ENCODE measurements at regions not wholly inside any gene's neighbourhood (a gene's known extent, or its start where the extent isn't known, plus 50 kb on each side); places are given as distances from the start of the nearest gene placed in this dataset.

DNA sequence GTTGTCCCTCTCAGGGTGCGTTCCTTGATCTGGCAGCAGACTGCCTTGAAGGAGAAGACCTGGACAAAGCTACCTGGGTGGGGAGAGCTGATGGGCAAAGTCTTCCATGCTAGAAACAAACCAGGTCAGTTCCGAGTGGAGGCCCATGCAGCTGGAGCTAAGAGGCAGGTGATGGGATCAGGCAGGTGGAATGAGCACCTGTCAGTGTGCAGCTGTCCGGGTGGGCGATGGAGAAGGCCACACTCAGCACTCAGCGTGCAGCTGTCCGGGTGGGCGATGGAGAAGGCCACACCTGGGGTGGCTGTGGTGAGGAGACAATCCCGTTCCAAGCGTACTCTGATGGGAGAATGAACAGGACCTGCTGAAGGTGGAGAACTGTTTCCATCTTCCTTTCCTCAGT lies 237.3 kb upstream of the MYT1L start:
- H3K79me1 ChIP-seq (ENCODE audit: low read depth, low read length): no peaks in the 10 kb centered on the region
- H3K23me2 ChIP-seq (ENCODE audit: low read depth, low read length): peaks cover 13% of the 10 kb centered on the region; the same call in 1 of the 2 replicates
- no peak overlapping the region for H4K5ac ChIP-seq (ENCODE audit: insufficient read length, low read depth, low read length)
- CTCF ChIA-PET (ENCODE audit: partially characterized antibody): interaction anchor here (1.5 kb wide), 1 partner anchor 448 kb away, joined by 3 read pairs; no protein-coding TSS in a partner anchor
- POLR2A ChIA-PET (ENCODE audit: partially characterized antibody): no interaction called here
- no peak overlapping the region for H2BK15ac ChIP-seq (ENCODE audit: low read length)
- H4K20me1 ChIP-seq (replicated peaks in 1 of 2; ENCODE audit: control insufficient read depth in 1 of 2, insufficient read depth in 2 of 2, low read length in 2 of 2): peaks cover 0 to 6% of the 10 kb centered on the region in 2 experiments
- H3K27ac ChIP-seq (ENCODE audit: low read depth, low read length): no peak overlapping the region
- WGBS, 2 experiments (ENCODE audit: extremely low coverage in 1 of 2, insufficient coverage in 1 of 2, insufficient read length in 1 of 2, insufficient replicate concordance in 2 of 2, low coverage in 1 of 2, low lambda C conversion rate in 2 of 2, missing lambda C conversion rate in 1 of 2): 90% methylated on average over 9 of the region's 9 CpGs; no CpG with 5 or more reads in 1 of the 2 experiments
- no peak overlapping the region for H3K4ac ChIP-seq (replicated peaks; ENCODE audit: insufficient read length, low read depth, low read length)
- no peak overlapping the region for H3K23ac ChIP-seq (ENCODE audit: insufficient read length)
- H2AFZ ChIP-seq (ENCODE audit: low read length): no peak overlapping the region
- no peak overlapping the region for H3K9ac ChIP-seq (replicated peaks in 1 of 4; ENCODE audit: extremely low read depth in 1 of 4, low read depth in 3 of 4, low read length in 3 of 4)
- FAIRE-seq: no peak
- H3K36me3 ChIP-seq (ENCODE audit: control insufficient read depth in 2 of 4, insufficient read depth in 4 of 4, low read length in 3 of 4): no peaks in the 10 kb centered on the region; a peak in 1 of 8 replicates
- DNase-seq (ENCODE audit: low read depth in 1 of 2, low spot score in 2 of 2): no peak
- no peak overlapping the region for H2AK5ac ChIP-seq (ENCODE audit: low read depth, low read length)
- H3K79me2 ChIP-seq (ENCODE audit: control insufficient read depth in 1 of 2, insufficient read depth in 2 of 2, low read length in 2 of 2): no peaks in the 10 kb centered on the region
- H3K27me3 ChIP-seq (replicated peaks in 1 of 4; ENCODE audit: control insufficient read depth in 3 of 4, extremely low read depth in 1 of 4, insufficient read depth in 3 of 4, low read length in 3 of 4): no peaks in the 10 kb centered on the region
- H3K14ac ChIP-seq (ENCODE audit: insufficient read length): no peak overlapping the region
- H4K91ac ChIP-seq (replicated peaks; ENCODE audit: insufficient read length, low read length): no peak overlapping the region
- no peak overlapping the region for H2BK5ac ChIP-seq (ENCODE audit: low read depth, low read length)
- H2BK120ac ChIP-seq (replicated peaks; ENCODE audit: low read depth, low read length): no peak overlapping the region
- no peak overlapping the region for H3K4me2 ChIP-seq (ENCODE audit: insufficient read depth in 1 of 2, low read depth in 2 of 2, low read length in 2 of 2)
- H4K8ac ChIP-seq (ENCODE audit: extremely low read depth, insufficient read depth, low read length): peak overlapping the region; percentile 31; the same call in 1 of the 2 replicates
- no peak for TF ChIP-seq EGR1 (IDR thresholded peaks at IDR 0.05; ENCODE audit: borderline replicate concordance, low read depth, low read length)
- no peak for TF ChIP-seq EZH2 (IDR thresholded peaks at IDR 0.05; ENCODE audit: low read depth, low read length, severe bottlenecking)
- TF ChIP-seq NANOG (IDR thresholded peaks at IDR 0.05; ENCODE audit: insufficient read depth, low read depth, low read length, poor library complexity, severe bottlenecking): no peak
- TF ChIP-seq USF2 (IDR thresholded peaks at IDR 0.05; ENCODE audit: low read length): no peak
- TF ChIP-seq NRF1 (IDR thresholded peaks at IDR 0.05; ENCODE audit: low read depth, low read length): no peak
- TF ChIP-seq TEAD4 (IDR thresholded peaks at IDR 0.05; ENCODE audit: low read depth, low read length): no peak
- TF ChIP-seq TBP (IDR thresholded peaks at IDR 0.05; ENCODE audit: low read depth, low read length): no peak
- no peak for TF ChIP-seq SUZ12 (IDR thresholded peaks at IDR 0.05; ENCODE audit: low read length)
- TF ChIP-seq KDM5A (IDR thresholded peaks at IDR 0.05; ENCODE audit: low read length): no peak
- H3K4me3 ChIP-seq (ENCODE audit: extremely low read depth in 1 of 4, insufficient read depth in 2 of 4, low read depth in 3 of 4, low read length in 4 of 4): no peak overlapping the region
- H2BK12ac ChIP-seq (ENCODE audit: low read depth, low read length): no peak overlapping the region
- H3K18ac ChIP-seq (ENCODE audit: extremely low read depth, low read length): no peak overlapping the region
- H2BK20ac ChIP-seq (ENCODE audit: low read length): no peak overlapping the region
- no peak overlapping the region for H3K56ac ChIP-seq (replicated peaks; ENCODE audit: insufficient read length, low read depth, low read length)
- peaks cover 9 to 11% of the 10 kb centered on the region in 2 experiments for H3K9me3 ChIP-seq (ENCODE audit: insufficient read depth in 2 of 2, low read depth in 1 of 2, low read length in 1 of 2)
- H3K4me1 ChIP-seq (replicated peaks in 1 of 4; ENCODE audit: control insufficient read depth in 3 of 4, insufficient read depth in 4 of 4, low read length in 3 of 4): no peaks in the 10 kb centered on the region; a peak in 1 of 7 replicates

Data from H1 (cell line).